Kidney tubule cell (primary cell): ENCODE measurements at regions not wholly inside any gene's neighbourhood (a gene's known extent, or its start where the extent isn't known, plus 50 kb on each side); places are given as distances from the start of the nearest gene placed in this dataset.
"Not testable (repeated sequence)": the region's sequence is repeated elsewhere in the genome, so short reads cannot be mapped to it uniquely, and the experiment has no call there.

ENCODE experiments used
- DNase-seq: peaks from one replicate; pipeline ENCODE4 v3.0.0-alpha.2; 2018; ENCODE audit warnings: low spot score

GRCh38 chr1:29556657-29557056, 320.3 kb downstream of the PTPRU start:
- no peak for DNase-seq

DNA sequence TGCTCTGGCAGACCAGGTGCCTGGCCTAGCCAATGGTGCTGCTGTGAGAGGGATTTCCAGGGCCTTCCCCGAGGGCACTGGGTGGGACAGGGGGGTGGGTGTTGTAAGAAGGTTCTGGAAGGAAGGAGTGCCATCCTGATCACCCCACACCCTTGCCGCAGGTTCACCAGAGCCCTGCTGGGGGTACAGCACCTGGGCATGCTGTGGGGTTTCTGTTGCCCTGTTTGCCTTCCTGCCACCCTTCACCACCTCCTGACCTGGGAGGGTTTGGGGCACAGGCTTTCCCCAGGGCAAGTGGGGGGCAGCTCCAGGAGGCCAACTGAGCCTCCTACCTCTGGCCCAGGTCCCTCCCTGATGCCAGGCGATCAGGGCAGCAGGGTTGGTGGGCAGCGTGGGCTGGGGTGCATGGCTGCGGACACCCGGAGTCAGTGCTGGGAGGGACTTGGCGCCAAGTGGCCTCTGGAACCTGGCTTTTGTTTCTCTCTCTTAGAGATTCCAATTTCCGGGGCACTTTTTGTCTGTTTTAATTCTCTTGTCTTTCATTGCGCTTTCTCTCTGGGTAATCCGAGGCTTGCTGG, 318.8 kb downstream of the PTPRU start:
- no peak for DNase-seq

GRCh38 chr1:29554208-29554778, 318.0 kb downstream of the PTPRU start:
- DNase-seq = no peak

DNA sequence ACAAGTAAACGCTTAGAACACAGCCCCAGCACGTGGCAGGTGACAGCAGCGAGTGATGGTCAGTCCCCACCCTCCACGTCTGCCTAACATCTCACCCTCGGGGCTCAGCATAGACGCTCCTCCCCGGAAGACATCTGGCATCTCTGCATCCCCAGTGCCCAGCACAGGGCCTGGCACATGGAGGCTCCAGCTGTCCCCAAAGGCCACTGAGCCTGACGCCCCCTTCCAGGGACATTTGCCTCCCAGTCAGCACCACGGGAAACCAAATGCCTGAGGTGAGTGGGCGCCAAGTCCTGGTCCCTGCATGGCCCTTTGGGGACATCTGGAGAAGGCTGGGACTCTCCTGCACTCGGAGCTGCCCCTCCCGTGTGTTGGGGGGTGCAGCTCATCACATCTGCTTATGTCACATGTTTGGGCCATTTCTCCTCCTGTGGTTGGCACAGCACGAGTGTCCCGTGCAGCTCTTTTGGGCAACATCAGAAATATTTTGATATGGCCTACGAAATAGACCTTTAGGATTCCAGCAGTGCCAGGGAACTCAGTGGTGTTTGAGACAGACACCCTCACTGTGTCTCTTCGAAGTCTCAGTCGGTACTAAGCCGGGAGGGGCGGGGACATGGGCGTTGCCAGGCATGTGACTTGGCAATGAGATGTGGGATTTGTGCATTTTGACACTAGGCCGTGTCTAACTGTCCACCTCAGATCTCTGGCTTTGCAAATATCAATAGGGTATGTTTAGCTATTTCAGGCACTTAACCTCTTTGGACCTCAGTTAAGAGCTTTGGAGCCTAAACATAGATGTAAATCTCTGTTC, 315.0 kb downstream of the PTPRU start:
- no peak for DNase-seq

DNA sequence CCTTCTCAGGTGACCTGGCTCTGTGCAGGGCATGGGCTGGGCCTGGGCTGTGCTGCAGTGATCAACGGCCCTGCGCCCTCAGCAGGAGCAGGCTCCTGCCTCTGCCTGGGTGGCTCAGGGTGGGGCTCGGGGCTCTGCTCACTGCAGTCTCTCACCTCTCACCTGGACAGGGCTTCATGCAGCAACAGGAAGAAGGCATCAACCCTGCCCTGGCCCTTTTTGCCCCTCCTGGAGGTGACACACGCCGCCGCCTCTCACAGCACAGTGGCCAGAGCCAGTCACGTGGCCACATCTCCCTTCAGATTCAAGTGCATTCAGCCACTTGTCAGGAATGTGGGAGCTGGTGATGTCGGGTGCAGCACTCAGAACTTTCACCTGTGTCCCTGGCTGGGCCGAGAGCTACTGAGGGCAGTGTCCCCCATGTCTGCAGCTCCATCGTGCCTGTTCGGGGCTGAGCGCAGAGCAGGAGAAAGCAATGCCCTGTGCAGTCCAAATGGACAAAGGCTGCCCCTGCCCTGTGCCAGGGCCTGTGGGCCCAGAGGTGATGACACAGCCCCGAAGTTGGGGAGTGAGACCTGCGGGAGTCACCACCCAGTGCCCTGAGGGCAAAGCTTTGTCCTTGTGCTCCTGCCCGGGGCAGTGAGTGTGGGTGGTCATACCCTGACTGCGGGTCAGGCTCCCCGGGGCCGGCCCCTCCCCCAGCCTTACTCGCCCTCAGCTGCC, 314.0 kb downstream of the PTPRU start:
- DNase-seq = peak; percentile 66

DNA sequence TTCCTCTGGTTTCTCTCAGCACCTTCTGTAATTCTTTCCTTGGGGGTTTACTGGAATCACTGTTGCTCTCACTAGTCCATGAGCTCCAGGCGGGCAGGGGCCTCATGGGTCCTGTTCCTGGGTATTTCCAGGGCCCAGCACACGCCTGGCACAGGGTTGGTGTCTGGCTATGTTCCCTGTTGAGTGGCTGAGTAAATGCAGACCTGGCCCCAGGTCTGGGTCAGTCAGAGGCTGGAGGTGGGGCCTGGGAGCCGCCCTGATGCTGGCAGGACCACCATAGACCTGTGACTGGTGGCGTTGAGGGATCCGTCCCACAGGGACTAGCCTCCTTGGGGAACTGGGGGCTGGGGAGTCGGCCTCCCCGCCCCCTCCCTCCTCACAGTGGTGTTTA, 313.4 kb downstream of the PTPRU start:
- not testable (repeated sequence) for DNase-seq

DNA sequence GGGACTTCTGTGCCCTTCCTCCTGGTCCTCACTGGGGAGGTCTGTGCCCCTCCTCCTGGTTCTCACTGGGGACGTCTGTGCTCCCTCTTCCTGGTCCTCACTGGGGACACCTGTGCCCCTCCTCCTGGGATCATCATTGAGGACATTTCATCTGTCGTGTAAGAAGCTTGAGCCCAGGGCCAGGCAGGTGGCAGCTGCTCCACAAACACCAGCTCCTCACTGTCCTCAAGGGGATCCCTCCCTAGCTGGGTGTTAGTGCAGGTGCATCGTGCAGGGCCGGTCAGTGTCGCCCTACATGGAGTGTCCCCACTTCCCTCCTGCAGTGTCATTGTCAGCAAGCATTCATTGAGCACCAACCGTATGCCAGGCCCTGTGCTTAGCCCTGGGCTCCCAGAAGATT, 312.7 kb downstream of the PTPRU start:
- no peak for DNase-seq

DNA sequence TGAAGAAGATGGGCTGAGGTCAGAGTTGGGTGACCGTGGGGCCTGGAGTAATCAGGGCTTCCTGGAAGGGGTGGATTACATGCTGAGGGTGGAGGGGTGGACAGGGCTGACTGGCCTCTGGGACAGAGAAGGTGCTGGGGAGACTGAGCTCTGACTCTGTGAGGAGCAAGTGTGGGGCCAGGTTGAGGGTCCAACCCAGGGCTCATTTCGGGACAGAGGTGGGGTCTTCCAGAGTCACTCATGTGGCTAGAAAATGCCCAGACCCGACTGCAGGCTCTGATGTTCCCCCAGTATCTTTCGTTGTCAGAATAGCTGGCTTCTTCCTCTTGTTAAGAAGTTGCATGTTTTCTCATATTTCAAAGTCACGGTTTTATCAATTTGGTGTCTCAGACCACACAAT, 311.8 kb downstream of the PTPRU start:
- no peak for DNase-seq

- no peak for DNase-seq
Observed at GRCh38 chr1:29547300-29547699, 311.0 kb downstream of the PTPRU start.

- DNase-seq = no peak
Observed at GRCh38 chr1:29546496-29546895, 310.2 kb downstream of the PTPRU start.

DNA sequence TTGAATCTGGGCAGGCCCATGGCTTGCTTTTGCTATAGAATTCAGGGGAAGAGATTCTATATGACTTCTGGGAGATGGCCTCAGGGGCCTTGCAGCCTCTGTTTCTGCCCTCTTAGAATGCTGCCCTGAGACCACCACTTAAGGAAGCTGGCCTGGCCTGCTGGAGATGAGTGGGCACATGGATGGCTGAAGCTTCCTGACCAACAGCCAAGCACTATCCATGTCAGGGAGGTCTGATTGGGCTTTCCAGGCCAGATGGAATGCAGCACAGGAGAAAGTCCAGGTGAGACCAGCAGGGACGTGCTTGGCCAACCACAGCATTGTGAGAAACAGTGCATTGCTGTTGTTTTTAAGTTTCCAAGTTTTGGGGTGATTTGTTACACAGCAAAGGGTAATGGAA, 308.1 kb downstream of the PTPRU start:
- no peak for DNase-seq

GRCh38 chr1:29543586-29543985, 307.3 kb downstream of the PTPRU start:
- DNase-seq = no peak

DNA sequence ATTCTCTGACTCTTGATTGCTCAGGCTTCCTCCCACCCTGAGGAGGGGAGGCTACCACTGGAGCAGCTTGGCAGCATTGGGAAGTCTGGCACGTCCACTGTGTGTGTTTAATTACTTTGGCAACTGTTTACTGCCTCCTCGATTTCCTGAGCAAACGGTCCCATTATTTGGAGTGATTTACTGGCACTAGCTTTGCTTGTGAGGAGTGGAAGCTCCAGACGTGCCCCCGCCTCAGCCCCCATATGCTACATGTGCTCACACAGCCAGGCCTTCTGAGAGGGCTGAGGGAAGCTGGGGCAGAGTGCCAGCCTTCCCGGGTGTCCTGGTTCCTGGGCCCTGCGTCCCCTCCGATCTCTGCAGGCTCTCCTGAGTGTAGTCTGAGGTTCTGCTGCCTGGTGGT, 306.2 kb downstream of the PTPRU start:
- no peak for DNase-seq

- no peak for DNase-seq
Observed at GRCh38 chr1:29541631-29542030, 305.3 kb downstream of the PTPRU start.

- DNase-seq = no peak
Observed at GRCh38 chr1:29540801-29541357, 304.6 kb downstream of the PTPRU start.

- no peak for DNase-seq
Observed at GRCh38 chr1:29539971-29540370, 303.6 kb downstream of the PTPRU start.

DNA sequence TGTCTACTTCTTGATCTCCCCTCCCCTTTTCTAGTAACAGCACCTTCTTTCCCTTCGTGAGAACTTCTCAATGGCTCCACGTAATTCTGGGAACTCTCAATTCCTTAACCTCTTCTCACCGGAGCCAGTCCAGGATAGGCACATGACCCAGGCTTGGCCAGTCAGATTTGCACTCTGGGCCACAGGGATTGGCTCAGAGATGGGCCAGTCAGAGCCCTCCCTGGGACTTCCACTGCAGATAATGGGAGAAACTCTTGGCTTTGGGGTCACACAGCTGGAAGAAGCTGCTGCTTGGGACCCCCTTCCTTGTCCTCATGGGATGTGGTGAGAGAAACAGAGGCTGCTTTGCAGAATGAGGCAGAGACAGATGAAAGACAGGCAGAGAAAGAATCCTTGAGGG, 302.3 kb downstream of the PTPRU start:
- no peak for DNase-seq

DNA sequence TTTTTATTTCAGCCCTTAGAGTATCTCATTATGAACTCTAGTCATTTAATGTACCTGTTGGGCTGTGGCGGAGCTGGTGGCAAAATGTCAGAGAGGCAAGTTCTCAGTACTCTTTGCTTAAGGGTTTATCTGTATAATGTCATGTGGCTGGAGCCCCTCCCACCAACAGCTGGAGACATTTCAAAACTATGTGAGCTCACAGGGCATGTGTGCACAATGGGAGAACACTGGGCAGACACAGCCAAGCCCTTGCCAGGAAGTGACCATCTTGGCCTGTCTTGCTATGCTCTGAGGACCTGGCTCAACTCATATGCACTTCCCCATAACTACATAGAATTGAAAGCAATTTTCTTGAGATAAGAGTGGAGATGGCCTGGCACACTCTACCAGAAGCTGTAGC, 296.4 kb downstream of the PTPRU start:
- DNase-seq = no peak

DNA sequence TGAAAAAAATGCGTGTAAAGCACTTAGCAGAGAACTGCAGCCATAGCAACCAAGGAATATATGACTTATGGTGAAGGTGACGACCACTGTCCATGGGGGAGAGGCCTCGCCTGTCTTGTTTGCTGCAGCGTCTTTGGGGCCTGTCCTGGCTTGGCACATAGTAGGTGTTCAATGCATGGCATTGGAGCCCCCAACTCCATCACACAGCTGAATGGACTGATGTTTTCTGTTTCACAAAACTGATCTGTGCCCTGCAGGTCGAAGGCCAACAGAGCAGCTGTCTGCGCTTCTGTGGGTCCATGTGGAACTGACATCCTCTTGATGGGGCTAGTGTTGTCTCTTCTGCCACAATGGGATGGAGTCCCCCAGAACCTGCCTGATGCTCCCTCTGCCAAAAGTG, 296.0 kb downstream of the PTPRU start:
- no peak for DNase-seq

DNA sequence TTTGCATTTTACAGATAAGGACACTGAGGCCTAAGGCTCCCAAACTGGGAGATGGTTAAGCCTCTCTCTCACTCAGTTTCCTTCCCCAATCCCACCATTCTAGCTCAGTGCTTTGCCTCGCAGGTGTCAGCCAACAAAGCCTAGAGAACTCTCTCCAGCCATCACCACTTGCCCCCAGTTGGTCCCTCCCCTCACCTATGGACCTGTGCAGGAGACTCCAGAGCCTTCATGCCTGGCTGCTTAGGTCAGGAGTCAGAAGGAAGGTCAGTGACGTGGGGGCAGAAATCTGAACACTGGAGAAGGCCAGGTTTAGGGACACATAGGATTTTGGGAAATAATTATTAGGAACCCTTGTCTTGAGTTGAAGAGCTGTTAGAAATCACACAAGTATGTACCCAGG, 295.3 kb downstream of the PTPRU start:
- no peak for DNase-seq

DNA sequence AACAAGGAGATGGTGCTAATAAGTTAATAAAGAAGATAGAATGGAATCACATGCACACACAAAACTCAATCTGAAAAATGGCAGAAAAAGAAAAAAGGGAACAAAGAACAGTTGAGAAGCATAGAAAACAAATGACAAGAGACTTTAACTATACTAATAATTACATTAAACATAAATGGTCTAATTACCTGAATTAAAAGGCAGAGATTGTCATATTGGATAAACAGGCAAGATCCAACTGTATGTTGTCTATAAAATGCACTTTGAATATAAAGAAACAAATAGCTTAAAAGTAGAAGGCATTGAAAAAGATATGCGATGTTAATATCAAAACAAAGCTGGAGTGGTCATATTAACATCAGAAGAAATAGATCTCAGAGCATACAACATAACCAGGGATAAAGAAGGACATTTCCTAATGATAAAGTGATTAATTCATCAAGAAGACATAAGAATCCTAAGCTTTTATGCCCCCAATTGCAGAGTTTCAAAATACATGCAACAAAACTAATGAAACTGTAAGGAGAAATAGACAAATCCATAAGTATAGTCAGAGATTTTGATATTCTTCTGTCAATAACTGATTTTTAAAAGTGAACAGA, 293.5 kb downstream of the PTPRU start:
- DNase-seq = no peak

DNA sequence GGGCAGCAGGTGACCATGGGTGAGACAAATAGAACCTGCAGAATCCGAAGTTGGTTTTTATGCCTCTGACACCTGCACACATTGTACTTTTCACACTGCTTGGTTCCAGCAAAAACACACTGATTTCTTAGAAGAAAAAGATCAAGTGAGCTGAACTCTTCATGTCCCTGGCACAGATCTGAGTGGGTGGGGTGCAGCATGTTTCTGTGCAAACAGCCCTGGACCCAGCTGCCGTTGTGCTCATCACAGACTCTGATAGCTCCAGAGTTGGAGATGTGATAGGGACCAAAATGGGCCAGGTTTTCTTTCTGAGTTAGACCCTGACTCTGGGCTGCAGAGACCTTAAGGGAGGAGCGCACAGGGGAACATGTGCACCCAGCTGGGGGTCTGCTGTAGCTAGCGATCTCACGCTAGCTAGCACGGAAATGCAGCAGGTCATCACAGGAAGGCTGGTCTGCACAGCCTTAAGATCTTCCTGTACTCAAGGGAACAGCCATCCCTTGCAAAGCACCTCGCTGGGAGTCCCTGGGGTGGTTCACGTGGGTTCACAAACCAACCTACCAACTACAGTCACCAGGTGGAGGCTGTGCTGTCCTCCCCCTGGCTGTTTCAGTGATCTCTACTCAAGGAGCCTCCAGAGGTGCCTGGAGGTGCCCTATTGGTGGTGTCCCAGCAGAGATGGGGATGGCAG, 291.1 kb downstream of the PTPRU start:
- no peak for DNase-seq
